GM12878 (cell line): ENCODE measurements at regions not wholly inside any gene's neighbourhood (a gene's known extent, or its start where the extent isn't known, plus 50 kb on each side); places are given as distances from the start of the nearest gene placed in this dataset.
"Not testable (repeated sequence)": the region's sequence is repeated elsewhere in the genome, so short reads cannot be mapped to it uniquely, and the experiment has no call there.

Experiments used
- JUNB ChIP-seq: IDR thresholded peaks from 2 replicates; pipeline ENCODE4 v1.6.1; 2016; ENCODE audit warnings: antibody characterized with exemption, mild to moderate bottlenecking
- MEF2A ChIP-seq: IDR thresholded peaks from 2 replicates; pipeline ENCODE4 v1.6.1; 2011; ENCODE audit warnings: low read depth, mild to moderate bottlenecking, low read length, moderate library complexity; ENCODE audit not compliant: insufficient read depth
- MXI1 ChIP-seq: fragments of 150-350 bp; IDR thresholded peaks from 2 replicates; pipeline ENCODE4 v1.6.1; 2011; ENCODE audit warnings: low read depth, mild to moderate bottlenecking, inconsistent platforms, low read length, improper control_type of control experiment
- PAX5 ChIP-seq: IDR thresholded peaks from 2 replicates; pipeline ENCODE4 v1.6.1; 2011; ENCODE audit warnings: low read depth, low read length, borderline replicate concordance
- POLR2A ChIP-seq: IDR thresholded peaks from 2 replicates; pipeline ENCODE4 v1.6.1; 2011; ENCODE audit warnings: low read depth, mild to moderate bottlenecking, low read length
- TBL1XR1 ChIP-seq: IDR thresholded peaks from 2 replicates; pipeline ENCODE4 v1.6.1; 2012; ENCODE audit warnings: low read depth, low read length, improper control_type of control experiment
- ZSCAN29 ChIP-seq: fragments of 450-650 bp; IDR thresholded peaks from 2 replicates; pipeline ENCODE4 v1.6.1; 2017; ENCODE audit warnings: mild to moderate bottlenecking, moderate library complexity
- TF ChIP-seq, protein P1 (sequence below), 3 experiments: IDR thresholded peaks in 2 of 3; conservative IDR thresholded peaks in 1 of 3; 2 replicates each; pipeline ENCODE4 v1.5.1; 2011; ENCODE audit warnings: low read depth in 3 of 3, low read length in 3 of 3, mild to moderate bottlenecking in 3 of 3, control low read depth in 2 of 3, moderate library complexity in 2 of 3, inconsistent platforms in 1 of 3, mixed read lengths in 1 of 3; ENCODE audit not compliant: control insufficient read depth in 2 of 3, insufficient read depth in 1 of 3; ENCODE audit errors: extremely low read depth in 1 of 3
- TF ChIP-seq, protein P2 (sequence below): IDR thresholded peaks from 2 replicates; pipeline ENCODE4 v1.6.1; 2012; ENCODE audit warnings: low read length, inconsistent platforms

DNA sequence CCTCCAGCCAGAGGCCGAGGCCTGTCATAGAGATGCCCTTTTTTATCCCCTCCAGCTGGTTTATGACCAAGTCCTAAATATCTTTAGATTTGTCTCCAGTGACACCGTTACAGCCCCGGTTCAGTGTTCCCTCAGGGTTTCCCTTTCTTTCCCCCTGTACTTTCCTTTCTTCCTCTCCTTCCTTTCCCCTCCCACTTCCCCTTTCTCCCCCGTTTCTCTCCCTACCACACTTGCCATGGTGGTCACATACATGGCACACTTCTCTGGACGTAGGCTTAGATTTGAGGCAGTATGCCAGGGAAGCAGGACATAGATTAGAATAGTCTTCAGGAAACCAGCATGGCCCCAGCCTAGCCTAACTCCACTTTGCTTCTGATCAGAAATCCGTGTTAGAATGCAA lies 188.3 kb downstream of the OR4M2 start:
- TF ChIP-seq MXI1, PAX5, MEF2A, JUNB, POLR2A, TBL1XR1, ZSCAN29: not testable (repeated sequence)
- TF ChIP-seq, protein P1, sequence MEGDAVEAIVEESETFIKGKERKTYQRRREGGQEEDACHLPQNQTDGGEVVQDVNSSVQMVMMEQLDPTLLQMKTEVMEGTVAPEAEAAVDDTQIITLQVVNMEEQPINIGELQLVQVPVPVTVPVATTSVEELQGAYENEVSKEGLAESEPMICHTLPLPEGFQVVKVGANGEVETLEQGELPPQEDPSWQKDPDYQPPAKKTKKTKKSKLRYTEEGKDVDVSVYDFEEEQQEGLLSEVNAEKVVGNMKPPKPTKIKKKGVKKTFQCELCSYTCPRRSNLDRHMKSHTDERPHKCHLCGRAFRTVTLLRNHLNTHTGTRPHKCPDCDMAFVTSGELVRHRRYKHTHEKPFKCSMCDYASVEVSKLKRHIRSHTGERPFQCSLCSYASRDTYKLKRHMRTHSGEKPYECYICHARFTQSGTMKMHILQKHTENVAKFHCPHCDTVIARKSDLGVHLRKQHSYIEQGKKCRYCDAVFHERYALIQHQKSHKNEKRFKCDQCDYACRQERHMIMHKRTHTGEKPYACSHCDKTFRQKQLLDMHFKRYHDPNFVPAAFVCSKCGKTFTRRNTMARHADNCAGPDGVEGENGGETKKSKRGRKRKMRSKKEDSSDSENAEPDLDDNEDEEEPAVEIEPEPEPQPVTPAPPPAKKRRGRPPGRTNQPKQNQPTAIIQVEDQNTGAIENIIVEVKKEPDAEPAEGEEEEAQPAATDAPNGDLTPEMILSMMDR (IDR thresholded peaks at IDR 0.05 in 2 of 3, conservative IDR thresholded peaks at IDR 0.05 in 1 of 3; ENCODE audit: control insufficient read depth in 2 of 3, extremely low read depth in 1 of 3, insufficient read depth in 1 of 3, low read depth in 3 of 3, low read length in 3 of 3) = not testable (repeated sequence)
- TF ChIP-seq, protein P2, sequence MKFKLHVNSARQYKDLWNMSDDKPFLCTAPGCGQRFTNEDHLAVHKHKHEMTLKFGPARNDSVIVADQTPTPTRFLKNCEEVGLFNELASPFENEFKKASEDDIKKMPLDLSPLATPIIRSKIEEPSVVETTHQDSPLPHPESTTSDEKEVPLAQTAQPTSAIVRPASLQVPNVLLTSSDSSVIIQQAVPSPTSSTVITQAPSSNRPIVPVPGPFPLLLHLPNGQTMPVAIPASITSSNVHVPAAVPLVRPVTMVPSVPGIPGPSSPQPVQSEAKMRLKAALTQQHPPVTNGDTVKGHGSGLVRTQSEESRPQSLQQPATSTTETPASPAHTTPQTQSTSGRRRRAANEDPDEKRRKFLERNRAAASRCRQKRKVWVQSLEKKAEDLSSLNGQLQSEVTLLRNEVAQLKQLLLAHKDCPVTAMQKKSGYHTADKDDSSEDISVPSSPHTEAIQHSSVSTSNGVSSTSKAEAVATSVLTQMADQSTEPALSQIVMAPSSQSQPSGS = not testable (repeated sequence)
